ENCODE measurements at regions not wholly inside any gene's neighbourhood (a gene's known extent, or its start where the extent isn't known, plus 50 kb on each side); places are given as distances from the start of the nearest gene placed in this dataset.
"Not testable (repeated sequence)": the region's sequence is repeated elsewhere in the genome, so short reads cannot be mapped to it uniquely, and the experiment has no call there.

- no peak overlapping the region for H2BK120ac ChIP-seq (ENCODE audit: low read depth, low read length, poor library complexity, severe bottlenecking)
- no peak overlapping the region for H3K27ac Mint-ChIP-seq
- H3K27me3 ChIP-seq (ENCODE audit: insufficient read depth, low read length) = no peaks in the 10 kb centered on the region
- no peak overlapping the region for H3K9ac ChIP-seq (ENCODE audit: extremely low read depth, insufficient read length, low read length)
- DNase-seq = no peak
- no peak overlapping the region for H3K4ac ChIP-seq (ENCODE audit: low read depth, low read length)
- H3K23me2 ChIP-seq (ENCODE audit: insufficient read length, low read depth, low read length, poor library complexity, severe bottlenecking) = no peaks in the 10 kb centered on the region
- no peaks in the 10 kb centered on the region for H3K79me2 ChIP-seq (ENCODE audit: insufficient read depth, low read length)
- H3K27ac ChIP-seq (ENCODE audit: insufficient read length, low read depth, low read length) = no peak overlapping the region
- H2BK12ac ChIP-seq (ENCODE audit: insufficient read length, low read depth, low read length) = no peak overlapping the region
- H3K4me1 Mint-ChIP-seq = no peaks in the 10 kb centered on the region
- no peak overlapping the region for H4K8ac ChIP-seq (replicated peaks; ENCODE audit: insufficient read length, low read depth, low read length)
- H4K91ac ChIP-seq (ENCODE audit: insufficient read length, low read depth, low read length) = no peak overlapping the region
- TF ChIP-seq CTCF (conservative IDR thresholded peaks at IDR 0.05) = no peak
- no peak overlapping the region for H3T11ph ChIP-seq (ENCODE audit: low read length)
- H3K4me2 ChIP-seq (ENCODE audit: insufficient read depth, insufficient read length, low read length) = no peak overlapping the region
- H3K4me1 ChIP-seq (ENCODE audit: insufficient read depth, low read length) = no peaks in the 10 kb centered on the region
- no peak overlapping the region for H3K4me3 Mint-ChIP-seq
- H2BK5ac ChIP-seq (ENCODE audit: insufficient read length, low read length) = no peak overlapping the region
- H3K36me3 Mint-ChIP-seq (ENCODE audit: insufficient read depth in 1 of 3, low read depth in 3 of 3) = no peaks in the 10 kb centered on the region
- H2BK15ac ChIP-seq (ENCODE audit: low read depth, low read length) = no peak overlapping the region
- H3K79me1 ChIP-seq (ENCODE audit: insufficient read depth, low read depth, low read length, poor library complexity, severe bottlenecking) = no peaks in the 10 kb centered on the region
- H4K5ac ChIP-seq (ENCODE audit: insufficient read length, low read depth, low read length) = no peak overlapping the region
- H3K27me3 Mint-ChIP-seq (ENCODE audit: low read depth) = no peaks in the 10 kb centered on the region
- H4K20me1 ChIP-seq (ENCODE audit: control insufficient read depth, insufficient read depth, insufficient read length) = no peaks in the 10 kb centered on the region
- H3K23ac ChIP-seq (ENCODE audit: insufficient read length, low read depth, low read length) = no peak overlapping the region
- no peak overlapping the region for H2AK5ac ChIP-seq (ENCODE audit: insufficient read length, low read length)
- no peaks in the 10 kb centered on the region for H3K9me3 ChIP-seq (ENCODE audit: control insufficient read depth, low read depth, low read length)
- no peaks in the 10 kb centered on the region for H3K9me3 Mint-ChIP-seq
- no peak overlapping the region for H3K14ac ChIP-seq (ENCODE audit: insufficient read depth, low read length)
- H3K18ac ChIP-seq (ENCODE audit: insufficient read length, low read depth, low read length) = no peak overlapping the region
- no peak overlapping the region for H3K56ac ChIP-seq (ENCODE audit: insufficient read length, low read depth, low read length)
- H2AFZ ChIP-seq (ENCODE audit: low read length) = no peak overlapping the region
- no peak overlapping the region for H2BK20ac ChIP-seq (ENCODE audit: low read depth, low read length, poor library complexity, severe bottlenecking)
These were observed 134.0 kb upstream of the FAM174A start for GRCh38 chr5:100401149-100401548.

- H3K18ac ChIP-seq (ENCODE audit: insufficient read length, low read depth, low read length); H2BK20ac ChIP-seq (ENCODE audit: low read depth, low read length, poor library complexity, severe bottlenecking); H3K9ac ChIP-seq (ENCODE audit: extremely low read depth, insufficient read length, low read length); H2AFZ ChIP-seq (ENCODE audit: low read length); H3K79me1 ChIP-seq (ENCODE audit: insufficient read depth, low read depth, low read length, poor library complexity, severe bottlenecking); H4K20me1 ChIP-seq (ENCODE audit: control insufficient read depth, insufficient read depth, insufficient read length); H4K8ac ChIP-seq (replicated peaks; ENCODE audit: insufficient read length, low read depth, low read length); H3K4me3 Mint-ChIP-seq; H3K4me1 Mint-ChIP-seq; H4K5ac ChIP-seq (ENCODE audit: insufficient read length, low read depth, low read length); H2BK12ac ChIP-seq (ENCODE audit: insufficient read length, low read depth, low read length); H3K14ac ChIP-seq (ENCODE audit: insufficient read depth, low read length); H3K27me3 ChIP-seq (ENCODE audit: insufficient read depth, low read length); H3K56ac ChIP-seq (ENCODE audit: insufficient read length, low read depth, low read length); H3K4me2 ChIP-seq (ENCODE audit: insufficient read depth, insufficient read length, low read length); H3K23ac ChIP-seq (ENCODE audit: insufficient read length, low read depth, low read length); H3K4me1 ChIP-seq (ENCODE audit: insufficient read depth, low read length); H3K27me3 Mint-ChIP-seq (ENCODE audit: low read depth); H2BK5ac ChIP-seq (ENCODE audit: insufficient read length, low read length); H2BK120ac ChIP-seq (ENCODE audit: low read depth, low read length, poor library complexity, severe bottlenecking); H3K4ac ChIP-seq (ENCODE audit: low read depth, low read length); H3K27ac ChIP-seq (ENCODE audit: insufficient read length, low read depth, low read length); H3K27ac Mint-ChIP-seq; DNase-seq; H4K91ac ChIP-seq (ENCODE audit: insufficient read length, low read depth, low read length); H3K9me3 ChIP-seq (ENCODE audit: control insufficient read depth, low read depth, low read length); H3K36me3 Mint-ChIP-seq (ENCODE audit: insufficient read depth in 1 of 3, low read depth in 3 of 3); H3T11ph ChIP-seq (ENCODE audit: low read length); H2AK5ac ChIP-seq (ENCODE audit: insufficient read length, low read length); H3K9me3 Mint-ChIP-seq; H3K79me2 ChIP-seq (ENCODE audit: insufficient read depth, low read length); H2BK15ac ChIP-seq (ENCODE audit: low read depth, low read length); H3K23me2 ChIP-seq (ENCODE audit: insufficient read length, low read depth, low read length, poor library complexity, severe bottlenecking): not testable (repeated sequence)
- WGBS (ENCODE audit: extremely low coverage, insufficient read length, low lambda C conversion rate) = no CpG with 5 or more reads among the region's 3 CpGs
These were observed 136.4 kb upstream of the FAM174A start for GRCh38 chr5:100398815-100399214.
